Peyer's patch (tissue), 4 donors: ENCODE measurements at regions not wholly inside any gene's neighbourhood (a gene's known extent, or its start where the extent isn't known, plus 50 kb on each side); places are given as distances from the start of the nearest gene placed in this dataset.

Experiments
- DNase-seq, 3 donors: peaks; one replicate each; pipeline ENCODE4 v3.0.0-alpha.2; 2017 to 2019
- H3K27ac ChIP-seq, 4 donors: fragments of 200-600 bp; sonication (generic); one replicate each; pipeline ENCODE4 v1.5.1; 2016 to 2019
- H3K27me3 ChIP-seq, 2 donors: fragments of 200-600 bp; sonication (generic); one replicate each; pipeline ENCODE4 v1.5.1; 2019
- H3K36me3 ChIP-seq, 3 donors: fragments of 200-600 bp; sonication (generic); one replicate each; pipeline ENCODE4 v1.5.1; 2016 to 2019
- H3K4me1 ChIP-seq, 4 donors: fragments of 200-600 bp; sonication (generic); one replicate each; pipeline ENCODE4 v1.5.1; 2016 to 2019
- H3K4me3 ChIP-seq, 4 donors: fragments of 200-600 bp; sonication (generic); 1 replicate in 3 of 4; 2 replicates in 1 of 4; pipeline ENCODE4 v1.5.1; 2016 to 2019; ENCODE audit warnings: mild to moderate bottlenecking in 1 of 4
- H3K9me3 ChIP-seq, 4 donors: fragments of 200-600 bp; sonication (generic); one replicate each; pipeline ENCODE4 v1.5.1; 2016 to 2019; ENCODE audit warnings: mild to moderate bottlenecking in 1 of 4
- CTCF ChIP-seq, 6 experiments: fragments of 450-650 bp in 4 of 6; fragments of 200-600 bp in 2 of 6; sonication (generic) in 1 of 6; IDR thresholded peaks; one replicate each; pipeline ENCODE4 v1.5.1; 2017 to 2019; ENCODE audit warnings: antibody characterized with exemption in 6 of 6, mild to moderate bottlenecking in 3 of 6, moderate library complexity in 1 of 6
- POLR2A ChIP-seq, 2 donors: fragments of 450-650 bp; IDR thresholded peaks; one replicate each; pipeline ENCODE4 v1.5.1; 2017; ENCODE audit warnings: antibody characterized with exemption in 2 of 2, mild to moderate bottlenecking in 2 of 2, moderate library complexity in 2 of 2

- TF ChIP-seq CTCF (IDR thresholded peaks at IDR 0.05) (no peak), POLR2A (IDR thresholded peaks at IDR 0.05) (no peak)
These were observed 362.5 kb downstream of the ZNF536 start for GRCh38 chr19:30734669-30735068.

GRCh38 chr19:30733826-30734550 lies 361.8 kb downstream of the ZNF536 start:
- no peak overlapping the region for H3K4me3 ChIP-seq
- H3K36me3 ChIP-seq: no peaks in the 10 kb centered on the region
- no peaks in the 10 kb centered on the region for H3K9me3 ChIP-seq
- no peak for DNase-seq
- H3K27ac ChIP-seq: no peak overlapping the region
- TF ChIP-seq POLR2A (IDR thresholded peaks at IDR 0.05): no peak
- no peak for TF ChIP-seq CTCF (IDR thresholded peaks at IDR 0.05)
- no peaks in the 10 kb centered on the region for H3K27me3 ChIP-seq
- no peaks in the 10 kb centered on the region for H3K4me1 ChIP-seq

More at GRCh38 chr19:30734669-30735068, 362.5 kb downstream of the ZNF536 start:
- no peak for DNase-seq
- Histone ChIP-seq H3K4me3 (no peak overlapping the region), H3K27ac (no peak overlapping the region), H3K36me3 (no peaks in the 10 kb centered on the region), H3K9me3 (no peaks in the 10 kb centered on the region), H3K27me3 (no peaks in the 10 kb centered on the region), H3K4me1 (no peaks in the 10 kb centered on the region)

GRCh38 chr19:30731591-30731990 lies 359.4 kb downstream of the ZNF536 start:
- Histone ChIP-seq H3K27ac (no peak overlapping the region), H3K4me3 (no peak overlapping the region), H3K36me3 (no peaks in the 10 kb centered on the region), H3K9me3 (no peaks in the 10 kb centered on the region), H3K27me3 (no peaks in the 10 kb centered on the region), H3K4me1 (no peaks in the 10 kb centered on the region)
- no peak for TF ChIP-seq POLR2A (IDR thresholded peaks at IDR 0.05)
- no peak for TF ChIP-seq CTCF (IDR thresholded peaks at IDR 0.05)
- DNase-seq: no peak

DNA sequence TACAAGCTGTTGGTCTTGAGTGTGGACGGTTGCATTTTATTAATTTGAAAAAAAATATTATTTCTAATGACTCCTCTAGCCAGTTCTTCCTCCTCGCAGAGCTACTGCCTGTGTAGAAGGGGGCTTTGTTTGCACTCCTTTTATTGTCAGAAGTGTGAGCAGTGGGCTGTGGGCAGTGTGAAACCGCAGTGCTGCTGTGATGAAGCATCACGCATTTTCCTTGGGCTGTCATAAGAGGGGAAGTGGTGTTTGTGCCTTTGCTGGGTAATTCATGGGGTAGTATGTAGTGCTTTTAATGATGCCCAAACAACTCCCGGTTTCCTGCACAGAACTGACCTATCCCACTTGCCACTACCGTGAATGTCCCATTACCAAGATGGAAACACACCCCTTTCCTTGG lies 357.3 kb downstream of the ZNF536 start:
- no peaks in the 10 kb centered on the region for H3K36me3 ChIP-seq
- no peaks in the 10 kb centered on the region for H3K4me1 ChIP-seq
- H3K4me3 ChIP-seq: no peak overlapping the region
- no peaks in the 10 kb centered on the region for H3K9me3 ChIP-seq
- TF ChIP-seq POLR2A (IDR thresholded peaks at IDR 0.05) (no peak), CTCF (IDR thresholded peaks at IDR 0.05) (no peak)
- no peaks in the 10 kb centered on the region for H3K27me3 ChIP-seq
- no peak overlapping the region for H3K27ac ChIP-seq
- no peak for DNase-seq

DNA sequence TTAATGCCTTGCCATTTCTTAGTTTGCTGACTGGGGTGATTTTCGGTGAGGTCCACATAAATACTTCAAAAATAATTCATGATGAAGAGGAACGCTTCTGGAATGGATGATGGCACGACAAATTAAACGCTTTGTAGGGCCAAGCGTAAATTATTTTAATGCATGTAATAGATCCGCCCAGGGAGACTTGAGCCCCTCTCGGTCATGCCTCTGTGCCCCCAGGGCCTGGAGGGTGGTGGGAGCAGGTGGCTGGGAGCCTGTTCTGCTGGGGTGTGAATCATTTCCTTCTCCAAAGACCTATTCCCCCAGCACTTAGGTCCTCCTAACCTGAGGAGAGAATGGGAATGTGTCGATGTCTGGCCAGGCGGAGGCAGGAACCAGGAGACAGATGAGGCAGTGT lies 350.6 kb downstream of the ZNF536 start:
- Histone ChIP-seq H3K9me3 (no peaks in the 10 kb centered on the region), H3K36me3 (no peaks in the 10 kb centered on the region), H3K27me3 (no peaks in the 10 kb centered on the region), H3K4me3 (no peak overlapping the region), H3K4me1 (peaks cover 0 to 18% (median 0%) of the 10 kb centered on the region in 4 donors), H3K27ac (no peak overlapping the region)
- TF ChIP-seq POLR2A (IDR thresholded peaks at IDR 0.05) (no peak), CTCF (IDR thresholded peaks at IDR 0.05) (no peak)
- no peak for DNase-seq
